GM18861 (cell line): ENCODE measurements at regions not wholly inside any gene's neighbourhood (a gene's known extent, or its start where the extent isn't known, plus 50 kb on each side); places are given as distances from the start of the nearest gene placed in this dataset.

Experiments used
- ATAC-seq: cut with Tn5 transposase; IDR thresholded peaks from one replicate; pipeline ENCODE4 v1.9.1; 2021; ENCODE audit not compliant: unreplicated experiment

DNA sequence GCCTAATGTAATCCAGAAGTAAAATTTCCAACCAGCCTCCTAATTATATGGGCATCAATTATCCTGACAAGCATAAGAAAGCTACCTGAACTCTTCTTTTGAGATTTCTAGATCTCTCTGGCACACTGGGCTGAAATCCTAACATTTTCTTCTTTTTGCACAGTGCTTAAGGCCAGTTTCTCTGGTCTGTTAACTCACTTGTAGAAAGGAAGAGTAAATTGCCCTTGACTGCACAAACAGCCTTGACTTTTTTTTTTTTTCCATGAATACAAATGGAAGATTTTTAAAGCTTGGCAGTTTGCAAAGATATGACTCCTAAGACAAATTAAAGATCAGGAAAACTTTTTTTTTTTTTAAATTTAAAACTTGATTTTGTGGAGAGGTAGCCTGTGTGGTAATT lies 291.2 kb upstream of the MON1B start:
- ATAC-seq: no peak

DNA sequence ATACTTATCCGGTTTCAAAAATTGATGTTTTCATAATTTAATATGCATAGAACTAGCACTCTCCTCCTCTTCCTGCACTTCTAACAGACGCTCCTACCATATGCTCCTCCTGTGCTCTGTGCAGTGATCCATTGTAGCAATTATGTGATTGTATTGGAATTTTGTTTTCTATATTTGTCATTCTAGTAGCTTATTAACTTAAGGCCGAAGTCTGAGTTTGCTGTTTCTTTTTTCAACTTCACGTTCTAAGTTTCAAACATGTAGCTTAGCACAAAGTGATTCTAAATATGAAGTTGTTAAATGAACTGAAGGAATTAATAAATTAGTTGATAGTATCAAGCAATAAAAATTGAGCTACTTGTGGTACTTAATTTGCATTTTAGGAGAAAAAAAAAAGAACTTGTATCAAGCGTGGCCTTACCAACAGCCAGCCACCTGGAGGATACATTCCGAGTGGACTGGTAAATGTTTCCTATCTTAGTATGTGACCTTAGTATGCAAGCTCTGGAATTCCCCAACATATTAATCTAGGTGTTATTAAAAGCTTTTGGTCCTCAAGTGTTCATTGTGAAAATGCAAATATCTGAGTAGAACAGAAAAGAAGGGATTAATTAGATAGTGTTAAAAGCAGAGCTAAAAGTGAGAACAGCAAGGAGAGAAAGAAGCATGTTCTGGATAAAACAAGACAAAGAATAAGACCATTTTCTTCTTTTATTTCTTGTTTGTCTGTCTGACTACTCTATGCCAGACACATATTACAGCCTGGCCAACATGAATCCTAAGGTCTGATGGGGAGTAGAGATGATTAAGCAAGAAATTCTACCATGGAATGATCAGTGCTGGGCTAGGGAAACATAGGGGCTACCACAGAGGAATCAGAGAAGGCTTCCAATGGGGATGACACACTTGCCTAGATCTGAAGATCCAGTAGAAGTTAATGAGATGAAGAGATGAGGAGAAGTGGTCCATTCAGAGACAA lies 290.4 kb upstream of the MON1B start:
- ATAC-seq: no peak

DNA sequence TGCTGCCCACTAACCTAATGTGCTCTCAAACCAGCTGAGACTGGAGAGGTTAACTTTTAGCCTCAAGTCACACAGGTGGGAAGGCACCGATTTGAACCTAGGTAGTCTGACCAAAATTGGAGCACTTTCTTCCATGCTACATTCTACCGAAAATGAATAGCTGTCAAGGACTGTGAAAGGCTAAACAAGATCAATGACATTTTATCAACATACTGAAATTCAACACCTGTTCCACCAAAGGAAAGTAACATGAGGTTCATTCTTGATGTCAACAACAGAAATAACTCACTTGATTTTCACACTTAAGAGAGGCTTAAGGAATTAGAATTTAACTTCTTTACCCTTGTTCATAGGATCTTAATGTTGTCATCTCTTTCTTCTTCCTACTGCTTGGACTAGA lies 284.4 kb upstream of the MON1B start:
- ATAC-seq: no peak

DNA sequence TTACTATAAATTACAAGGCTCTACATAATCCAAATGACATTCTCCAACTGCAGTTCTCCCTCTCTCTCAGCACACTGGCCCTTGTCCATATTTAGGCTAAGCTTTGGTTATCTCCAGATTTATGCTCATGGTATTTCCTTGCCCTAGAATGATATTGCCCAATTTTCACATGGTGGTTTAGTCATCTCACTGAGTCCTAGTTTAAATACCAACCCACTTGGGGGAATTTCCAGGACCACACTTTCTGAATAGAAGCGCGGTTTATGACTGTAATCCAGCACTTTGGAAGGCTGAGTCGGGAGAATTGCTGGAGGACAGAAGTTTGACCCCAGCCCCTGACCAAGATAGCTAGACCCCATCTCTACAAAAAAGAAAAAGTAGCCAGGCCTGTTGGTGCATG lies 280.1 kb upstream of the MON1B start:
- no peak for ATAC-seq

DNA sequence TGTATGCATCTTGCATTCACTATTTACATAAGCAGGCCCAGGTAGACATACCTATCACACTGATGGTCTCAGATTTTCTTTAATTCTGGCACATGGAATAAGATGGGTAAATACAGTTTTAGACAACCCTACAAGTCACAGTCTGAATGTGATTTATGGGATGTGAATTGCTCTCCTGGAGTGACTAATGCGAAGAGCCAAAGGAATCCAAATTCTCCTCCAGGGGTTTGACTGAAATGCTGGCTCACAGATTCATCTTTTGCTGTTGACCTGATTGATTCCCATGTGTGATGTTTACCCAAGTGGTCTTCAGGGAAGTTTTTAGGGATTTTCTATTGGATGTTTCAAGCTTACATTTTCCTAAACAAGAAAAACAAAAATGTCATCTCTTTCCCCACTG lies 277.9 kb upstream of the MON1B start:
- ATAC-seq: no peak

DNA sequence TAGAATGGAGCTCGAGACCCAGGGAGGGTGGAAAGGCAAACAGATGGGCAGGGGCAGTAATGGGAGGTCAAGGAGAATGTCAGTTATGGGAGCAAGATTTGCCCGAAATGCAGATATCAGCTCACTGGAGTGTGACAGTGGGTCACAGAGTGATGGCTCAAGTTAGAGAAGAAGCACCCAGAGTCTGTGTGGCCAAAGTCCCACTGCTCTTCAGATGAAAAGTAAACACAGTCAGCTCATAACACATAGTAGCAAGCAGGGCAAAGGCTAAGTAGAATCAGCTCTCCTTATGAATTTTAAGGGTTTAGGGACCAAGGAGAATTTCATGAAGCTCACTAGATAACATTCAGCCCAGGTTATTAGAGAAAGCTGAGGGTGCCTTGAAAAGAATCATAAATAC lies 264.9 kb upstream of the MON1B start:
- ATAC-seq: no peak

DNA sequence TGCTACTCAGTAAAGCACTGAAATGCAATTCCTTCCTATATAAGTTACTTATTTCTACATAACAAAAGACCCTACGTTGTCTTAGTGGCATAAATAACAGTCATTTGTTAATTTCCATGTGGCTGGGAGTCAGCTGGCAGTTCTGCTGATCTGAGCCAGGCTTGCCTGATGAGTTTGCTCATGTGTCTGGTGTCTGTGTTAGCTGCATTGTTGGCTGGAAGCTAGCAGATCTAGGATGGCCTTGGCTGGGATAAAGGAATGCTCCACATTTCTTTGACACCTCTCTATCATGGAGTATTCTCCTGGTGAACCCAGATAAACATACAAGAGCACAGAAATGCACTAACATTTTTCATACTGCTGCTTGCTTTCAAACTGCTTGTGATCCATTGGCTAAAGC lies 264.4 kb upstream of the MON1B start:
- no peak for ATAC-seq

DNA sequence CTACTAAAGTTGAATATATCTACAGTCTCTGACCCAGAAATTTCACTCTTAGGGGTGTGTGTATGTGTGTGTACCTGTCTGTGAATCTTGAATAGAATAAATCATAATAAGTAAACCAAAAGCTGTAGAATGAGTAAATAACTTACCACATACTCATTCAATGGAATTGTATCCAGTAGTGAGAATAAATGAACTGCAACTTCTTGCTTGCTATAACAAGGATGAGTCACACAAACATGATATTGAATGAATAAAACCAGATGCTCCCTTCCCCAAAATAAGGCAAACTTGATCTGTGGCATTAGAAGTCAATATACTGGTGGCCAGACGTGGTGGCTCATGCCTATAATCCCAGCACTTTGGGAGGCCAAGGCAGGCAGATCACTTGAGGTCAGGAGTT lies 259.8 kb upstream of the MON1B start:
- ATAC-seq: no peak

DNA sequence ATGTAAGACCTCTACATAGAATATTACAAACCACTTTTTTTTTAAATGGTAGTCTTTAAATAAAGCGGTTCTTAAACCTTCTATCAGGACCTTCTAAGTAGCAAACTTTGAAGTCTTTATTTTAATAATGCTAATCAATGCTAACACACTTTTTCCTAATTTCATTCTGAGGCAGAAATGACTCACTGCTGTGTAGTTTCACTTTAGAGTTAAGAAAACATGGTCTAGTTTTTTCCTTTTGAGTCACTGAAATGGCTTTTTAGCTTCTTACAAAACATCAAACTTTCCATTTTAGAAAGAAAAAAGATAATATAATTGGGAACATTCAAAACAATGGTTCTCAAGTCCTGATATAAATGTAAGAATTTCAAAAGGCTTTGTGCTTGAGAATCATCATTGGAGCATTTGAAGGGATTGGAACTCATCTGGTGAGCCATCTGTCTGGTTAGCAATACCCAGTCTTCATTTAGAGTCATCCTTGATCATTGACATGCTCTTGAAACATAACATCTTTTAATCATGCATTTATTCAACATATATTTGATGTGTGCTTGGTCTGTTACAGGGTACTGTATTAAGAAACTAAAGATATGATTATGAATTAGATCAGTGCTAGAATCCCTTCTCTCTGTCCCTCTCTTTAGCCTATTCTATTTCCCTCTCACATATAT lies 258.3 kb upstream of the MON1B start:
- ATAC-seq: no peak

DNA sequence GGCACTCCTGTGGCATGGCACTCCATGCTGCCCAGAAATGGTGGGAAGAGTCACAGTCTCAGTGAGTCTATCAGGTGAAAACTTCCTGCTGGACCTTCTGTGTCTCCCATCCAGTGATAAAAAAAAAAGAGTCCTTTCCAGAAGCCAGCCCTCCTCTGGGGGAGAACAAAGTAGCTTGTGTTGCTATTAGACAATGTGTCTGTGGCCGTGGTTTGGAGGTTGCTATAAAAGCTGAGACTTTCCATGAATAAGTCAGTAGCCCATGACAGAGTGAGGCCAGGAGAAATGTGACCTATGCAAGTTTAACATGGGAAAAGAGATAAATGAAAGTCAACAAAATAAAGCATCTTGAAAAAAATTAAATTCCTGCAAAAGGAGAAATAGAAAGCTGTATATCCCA lies 250.7 kb upstream of the MON1B start:
- ATAC-seq: no peak

DNA sequence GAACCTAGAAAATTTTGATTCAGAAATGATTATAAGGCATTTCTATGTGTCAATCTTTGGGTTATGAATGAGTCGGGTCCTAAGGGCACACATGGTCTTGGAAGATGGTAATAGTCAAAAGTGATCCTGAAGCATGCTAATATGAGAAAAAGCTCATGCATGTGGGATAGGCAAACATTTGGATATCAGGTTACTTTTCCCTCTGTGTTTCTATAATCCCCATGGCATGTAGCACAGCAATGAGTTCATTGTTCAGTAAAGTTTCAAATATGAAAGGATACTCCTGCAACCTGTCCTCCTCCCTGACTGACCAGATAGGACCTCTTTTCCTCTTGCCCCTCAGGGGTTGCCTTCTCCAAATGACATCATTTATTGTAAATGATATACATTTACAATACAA lies 249.9 kb upstream of the MON1B start:
- ATAC-seq: no peak

DNA sequence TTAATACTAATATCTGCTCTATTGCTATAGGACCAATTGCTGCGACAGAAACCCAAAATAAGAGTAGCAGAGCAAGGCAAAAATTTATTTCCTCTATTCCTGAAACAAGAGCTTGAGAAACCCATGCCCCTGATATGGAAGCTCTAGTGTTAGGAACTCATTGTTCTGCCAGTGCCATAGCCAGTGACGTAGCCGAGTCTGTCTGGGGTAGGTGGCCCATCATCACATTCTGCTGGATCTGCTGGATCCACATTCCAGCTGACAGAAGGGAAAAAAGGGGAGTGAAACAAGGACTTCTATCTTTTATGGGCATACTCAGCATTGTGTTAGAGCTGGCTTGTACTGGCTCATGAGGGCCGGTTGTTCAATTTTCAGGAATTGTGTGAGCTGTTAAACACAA lies 248.9 kb upstream of the MON1B start:
- ATAC-seq: no peak

DNA sequence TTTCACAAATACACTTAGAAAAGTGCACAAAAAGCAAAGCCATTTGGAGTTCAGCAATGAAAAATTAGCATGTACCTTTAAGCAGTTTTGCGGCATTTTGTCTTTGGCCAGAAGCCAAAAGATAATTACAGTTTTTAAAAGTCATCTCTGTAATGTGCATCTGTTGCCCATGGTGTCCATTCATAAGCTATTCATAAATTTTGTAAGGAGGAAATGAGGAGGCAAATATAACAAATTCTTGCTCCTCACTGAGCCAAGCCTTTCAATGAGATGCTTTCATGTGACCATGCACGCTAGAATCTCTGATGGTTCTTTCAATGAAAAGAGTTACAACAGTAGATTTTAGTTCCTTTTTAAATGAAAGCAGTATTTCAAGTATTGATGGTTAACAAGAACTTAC lies 247.1 kb upstream of the MON1B start:
- no peak for ATAC-seq

DNA sequence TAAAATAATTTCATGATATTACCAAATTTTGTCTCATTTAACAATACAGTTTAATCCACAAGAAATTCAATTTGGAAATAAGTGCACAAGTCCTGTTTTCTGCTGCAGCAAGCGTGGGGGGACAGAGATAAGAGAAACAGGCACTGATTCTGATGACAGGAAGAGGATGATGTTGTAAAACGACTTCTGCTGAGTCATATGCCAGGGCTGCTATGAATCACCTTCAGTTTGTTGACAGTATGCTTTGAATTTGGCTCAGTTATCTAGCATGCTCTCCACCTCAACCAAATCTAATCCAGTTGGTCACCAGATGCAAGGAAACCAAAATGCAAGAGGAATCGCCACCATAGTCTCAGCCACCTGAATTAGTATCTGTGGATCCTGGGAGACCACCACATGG lies 244.1 kb upstream of the MON1B start:
- ATAC-seq: no peak

DNA sequence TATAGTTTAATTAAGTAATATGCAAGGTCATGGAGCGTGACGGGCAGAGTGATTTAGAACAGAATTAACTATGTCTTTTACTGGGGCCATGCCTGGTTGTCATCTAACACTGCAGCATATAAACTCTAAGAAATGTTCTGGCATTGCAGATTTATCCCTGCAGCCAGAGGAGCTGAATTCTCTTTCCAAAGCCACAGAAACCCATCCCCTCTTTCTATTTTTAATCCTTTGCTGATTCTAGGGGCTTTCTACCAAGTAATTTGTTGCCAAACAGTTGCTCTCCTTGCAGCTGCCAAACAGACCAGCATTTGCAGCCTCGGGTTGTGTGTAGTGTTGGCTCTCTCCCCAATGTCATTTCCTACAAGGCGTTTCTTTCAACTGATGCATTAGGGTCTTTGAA lies 243.2 kb upstream of the MON1B start:
- ATAC-seq: no peak

DNA sequence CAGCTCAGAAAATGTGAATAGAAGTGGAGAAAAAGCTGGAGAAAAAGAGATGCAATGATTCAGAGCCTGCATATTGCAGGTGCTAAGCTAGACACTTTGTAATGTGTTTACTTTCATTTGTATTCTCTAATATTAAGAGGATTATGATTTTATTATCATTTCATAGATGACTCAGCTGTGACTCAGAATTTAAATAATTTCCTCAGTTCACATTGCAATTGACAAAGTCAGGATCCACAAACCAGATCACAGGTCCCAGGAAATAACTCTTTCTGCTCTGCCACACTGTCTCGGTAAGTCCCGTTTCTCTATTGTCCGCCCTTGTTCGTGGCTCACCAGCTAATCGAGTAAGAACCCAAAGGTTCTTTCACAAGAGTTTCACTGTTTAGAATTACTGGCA lies 235.4 kb upstream of the MON1B start:
- ATAC-seq: no peak

DNA sequence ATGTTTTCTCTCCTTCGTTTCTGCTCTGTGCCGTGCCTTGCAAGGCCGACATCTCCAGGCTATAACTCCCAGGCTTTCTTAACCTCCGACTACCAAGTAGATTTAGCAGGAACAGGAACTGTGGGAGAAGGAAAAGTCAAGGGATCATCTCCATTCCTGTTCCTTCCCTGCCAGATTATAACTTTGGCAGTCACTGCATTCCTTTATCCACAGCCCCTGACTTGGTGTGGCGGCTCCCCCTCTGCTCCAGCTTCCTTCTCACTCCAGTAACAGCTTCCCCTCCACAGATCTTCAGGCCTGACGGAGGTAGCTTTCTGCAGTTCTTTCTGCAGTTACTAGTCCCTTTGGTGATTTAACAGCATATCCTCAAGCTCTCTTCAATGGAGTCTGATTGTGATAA lies 234.6 kb upstream of the MON1B start:
- ATAC-seq: no peak

DNA sequence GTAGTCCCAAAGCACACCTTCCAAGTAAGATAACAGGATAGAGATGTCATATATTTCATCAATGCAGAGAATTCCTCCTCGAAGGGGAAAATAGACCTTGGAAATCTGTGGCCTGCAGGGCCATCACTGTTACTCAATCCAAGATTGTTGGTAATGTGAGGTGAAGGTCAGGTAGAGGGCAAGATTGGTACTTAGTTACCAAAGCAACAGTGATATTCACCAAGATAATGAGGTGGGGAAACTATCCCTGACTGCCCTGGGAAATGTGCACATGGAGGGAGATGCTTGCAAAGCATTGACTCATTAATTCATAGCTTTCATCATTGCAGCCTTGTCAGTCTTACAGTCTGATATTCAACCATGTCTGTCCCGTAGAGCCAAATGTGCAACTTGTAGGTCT lies 234.1 kb upstream of the MON1B start:
- ATAC-seq: no peak

DNA sequence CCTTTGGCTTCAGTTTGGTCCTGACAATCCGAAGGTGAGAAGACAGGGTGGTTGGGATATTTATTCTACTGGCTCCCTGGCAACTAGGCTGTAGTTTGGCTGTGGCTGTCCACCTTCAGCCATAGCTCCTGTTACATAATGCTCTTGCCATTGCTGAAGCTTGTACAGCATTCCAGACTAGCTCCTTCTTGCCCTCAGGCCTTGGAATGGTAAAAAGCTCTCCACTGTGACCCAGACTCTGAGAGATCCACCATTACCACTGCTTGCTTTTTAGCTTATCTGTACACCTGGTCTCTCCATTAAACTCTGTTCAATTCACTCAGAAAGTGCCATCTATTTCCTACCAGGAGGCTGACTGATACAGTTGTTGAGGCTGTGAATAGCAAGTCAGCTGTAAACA lies 231.8 kb upstream of the MON1B start:
- ATAC-seq: no peak

DNA sequence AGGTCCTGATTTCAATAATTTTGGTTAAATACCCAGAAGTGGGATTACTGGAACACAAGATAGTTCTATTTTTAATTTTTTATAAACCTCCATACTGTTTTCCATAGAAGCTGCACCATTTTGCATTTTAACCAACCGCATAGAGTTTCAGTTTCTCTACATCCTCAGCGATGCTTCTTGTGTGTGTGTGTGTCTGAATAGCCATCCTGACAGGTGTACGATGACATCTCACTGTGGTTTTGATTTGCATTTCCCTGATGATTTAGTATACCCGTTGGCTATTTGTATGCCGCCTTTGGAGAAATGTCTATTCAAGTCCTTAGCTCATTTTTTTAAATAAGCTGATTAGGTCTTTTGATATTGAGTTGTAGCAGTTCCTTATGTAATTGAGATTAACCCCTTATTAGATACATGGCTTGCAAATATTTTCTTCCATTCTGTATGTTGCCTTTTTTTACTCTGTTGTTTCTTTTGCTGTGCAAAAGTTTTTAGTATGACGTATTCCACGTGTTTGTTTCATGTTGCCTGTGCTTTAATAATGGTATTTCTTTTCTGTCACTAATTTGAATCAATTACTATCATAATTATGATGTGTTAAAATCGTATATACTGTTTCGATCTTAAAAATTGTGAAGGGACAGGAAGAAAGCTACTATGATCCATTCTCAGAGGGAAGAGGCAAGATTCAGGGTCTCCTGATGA lies 227.2 kb upstream of the MON1B start:
- ATAC-seq: peak; percentile 83

DNA sequence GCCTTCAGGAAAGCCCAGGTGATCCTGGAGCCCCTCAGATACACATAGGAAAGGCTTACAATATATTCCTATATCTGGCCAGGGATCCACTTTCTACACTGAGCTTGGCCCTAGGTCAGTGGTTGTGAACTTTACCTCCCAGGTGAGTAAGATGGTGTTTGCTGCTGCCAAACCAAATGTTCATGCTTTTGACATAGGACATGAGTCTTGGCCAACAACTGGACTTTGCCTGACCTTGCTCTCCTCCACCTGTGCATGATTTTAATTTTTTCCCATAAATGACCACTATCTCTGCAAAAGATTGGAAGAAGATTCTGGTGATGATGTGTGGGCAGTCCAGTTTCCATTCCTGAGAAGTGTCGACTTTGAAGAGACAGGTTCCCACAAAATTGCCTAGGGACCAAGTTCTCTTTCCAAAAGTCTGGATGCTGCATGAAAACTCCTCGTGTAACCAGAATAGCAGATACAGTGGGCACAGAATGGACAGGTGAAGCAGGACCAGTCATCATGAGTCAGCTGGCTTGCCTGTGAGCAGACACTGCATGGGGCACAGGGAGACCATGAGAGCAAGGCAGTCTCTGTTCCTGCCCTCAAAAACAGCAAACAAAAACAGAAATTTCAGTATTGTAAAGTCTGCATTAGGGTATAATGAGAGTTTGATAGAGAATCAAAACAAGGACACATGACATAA lies 226.4 kb upstream of the MON1B start:
- ATAC-seq: no peak
